GM19035 (cell line): ENCODE measurements at regions not wholly inside any gene's neighbourhood (a gene's known extent, or its start where the extent isn't known, plus 50 kb on each side); places are given as distances from the start of the nearest gene placed in this dataset.

Source experiments
- ATAC-seq: cut with Tn5 transposase; IDR thresholded peaks from one replicate; pipeline ENCODE4 v1.9.1; 2021; ENCODE audit not compliant: unreplicated experiment

GRCh38 chr4:165765053-165765452, 108.0 kb upstream of the TLL1 start:
- no peak for ATAC-seq

DNA sequence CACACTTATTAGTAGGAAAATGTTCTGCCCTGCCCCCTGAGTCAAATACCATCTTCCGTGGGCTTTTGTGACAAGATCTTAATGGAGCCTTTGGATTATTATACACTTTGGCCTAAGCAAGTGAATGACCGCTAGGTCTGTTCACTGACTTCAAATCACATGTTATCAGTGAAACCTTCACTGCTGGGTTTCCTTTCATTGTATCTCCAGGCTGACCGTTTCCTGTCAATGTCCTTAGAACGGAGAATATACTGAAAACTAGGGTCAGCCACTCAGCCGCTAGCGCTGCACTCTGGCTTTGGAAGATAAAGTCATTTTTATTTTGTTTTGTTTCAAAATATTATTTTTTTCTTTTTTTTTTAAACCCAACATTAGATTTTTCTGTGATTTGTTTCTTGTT, 107.0 kb upstream of the TLL1 start:
- no peak for ATAC-seq

DNA sequence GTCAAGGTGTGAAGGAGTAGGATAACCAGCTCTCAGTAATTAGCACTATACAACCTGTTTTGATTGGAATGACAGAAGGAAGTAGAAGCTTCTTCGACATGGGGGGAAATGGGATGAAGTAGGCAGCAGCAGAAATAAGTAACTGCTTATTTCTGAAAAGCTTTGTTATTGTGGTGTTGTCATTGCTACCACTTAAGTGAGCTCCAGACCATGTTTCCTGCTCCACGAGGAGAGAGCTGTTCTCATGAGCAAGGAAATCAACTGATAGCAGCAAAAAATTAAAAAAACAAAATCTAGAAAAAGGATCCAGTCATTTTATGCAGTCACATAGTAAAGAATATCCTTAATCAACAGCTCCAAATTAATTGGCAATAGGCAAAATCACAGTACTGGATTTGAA, 106.1 kb upstream of the TLL1 start:
- no peak for ATAC-seq

DNA sequence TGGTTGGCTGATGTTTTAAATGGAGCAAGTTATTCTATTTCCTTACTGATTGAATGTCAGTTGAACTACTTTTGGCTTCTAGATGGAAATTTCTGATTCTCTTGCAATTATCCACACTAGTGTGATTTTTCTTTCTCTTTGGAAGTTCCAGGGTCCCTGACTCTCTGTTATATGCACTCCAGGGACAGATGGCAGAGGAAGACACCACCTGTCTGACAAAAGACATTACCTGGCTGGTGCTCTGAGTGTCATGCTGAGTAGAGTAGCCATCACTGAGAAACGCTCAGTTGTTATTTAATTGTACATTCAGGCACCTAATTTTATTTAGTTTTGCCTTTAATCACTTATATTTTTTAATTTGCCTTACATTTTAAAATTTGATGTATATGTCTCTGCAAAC, 105.4 kb upstream of the TLL1 start:
- ATAC-seq = no peak

- ATAC-seq = no peak
Measured at GRCh38 chr4:165768281-165768680, 104.8 kb upstream of the TLL1 start.

- no peak for ATAC-seq
Measured at GRCh38 chr4:165774326-165774725, 98.7 kb upstream of the TLL1 start.

- no peak for ATAC-seq
Measured at GRCh38 chr4:165779950-165780670, 92.9 kb upstream of the TLL1 start.

DNA sequence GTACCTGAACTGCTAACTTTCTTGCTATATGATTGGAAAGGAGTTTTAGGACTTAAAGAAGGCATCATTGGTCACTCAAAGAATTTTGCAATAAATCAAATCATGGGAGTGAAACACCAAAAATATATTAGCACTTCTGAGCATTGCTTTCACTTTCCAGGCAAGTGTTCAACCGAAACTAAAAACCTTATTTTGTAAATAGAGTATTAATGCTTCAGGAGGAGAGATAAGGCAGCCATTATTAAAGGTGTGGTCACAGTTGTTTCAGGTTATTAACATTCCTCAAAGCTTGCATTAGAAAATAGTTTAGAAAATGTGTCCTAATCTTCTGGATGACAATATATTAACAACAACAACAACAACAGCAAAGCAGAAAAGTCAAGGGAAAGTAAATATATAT, 92.3 kb upstream of the TLL1 start:
- ATAC-seq = no peak

DNA sequence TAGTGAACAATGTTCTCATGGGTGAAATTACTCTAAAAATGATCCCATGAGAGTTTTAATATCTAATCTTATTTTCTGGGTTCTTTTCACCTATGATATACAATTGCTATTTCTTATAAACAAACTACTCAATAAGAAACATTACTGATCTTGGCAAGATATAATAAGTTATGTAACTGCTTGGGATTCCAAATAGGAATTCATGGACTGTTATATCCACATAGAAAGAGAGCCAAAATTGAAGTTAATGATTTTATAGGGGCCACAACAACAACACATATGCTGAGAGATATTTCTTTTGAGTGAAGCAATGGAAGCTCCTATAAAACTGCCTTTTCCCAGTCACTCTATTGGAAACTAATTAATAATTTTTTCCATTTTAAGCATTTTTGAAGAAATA, 90.4 kb upstream of the TLL1 start:
- no peak for ATAC-seq

DNA sequence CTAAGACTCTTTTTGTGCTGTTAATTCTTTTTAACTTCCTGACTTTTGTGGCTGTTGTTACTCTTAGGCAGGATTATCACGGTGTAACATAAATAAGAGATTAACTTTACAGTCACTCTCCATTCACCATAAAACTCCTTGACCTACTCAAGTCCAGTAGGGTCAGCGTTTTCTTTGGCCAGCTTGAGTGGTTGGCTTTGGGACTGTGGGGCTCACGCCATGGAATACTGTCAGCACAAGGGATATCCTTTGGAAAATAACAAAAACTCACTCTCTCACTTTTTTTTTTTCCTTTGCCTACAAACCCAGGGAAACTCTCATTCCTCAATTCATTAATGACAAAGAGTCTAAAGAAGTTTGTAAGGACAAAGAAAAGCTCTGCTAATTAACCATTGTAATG, 89.4 kb upstream of the TLL1 start:
- ATAC-seq = no peak

DNA sequence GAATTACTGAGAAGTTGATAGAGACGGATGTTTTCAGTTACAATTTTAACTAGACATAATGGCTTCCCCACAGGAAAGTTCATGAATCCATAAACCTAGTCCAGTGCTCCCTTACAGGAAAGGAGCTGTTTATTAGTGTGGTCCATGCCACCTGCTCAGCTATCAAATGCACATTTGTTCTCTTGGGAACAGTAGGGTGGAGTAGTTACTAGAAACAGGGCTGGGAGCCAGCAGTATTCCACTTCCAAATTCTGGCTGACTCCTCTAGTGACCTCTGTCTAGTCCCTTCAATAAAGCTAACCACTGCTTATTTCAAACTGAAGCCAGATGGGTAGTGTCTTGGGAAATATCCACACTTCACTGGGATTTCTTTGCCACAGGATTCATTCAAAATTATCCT, 88.4 kb upstream of the TLL1 start:
- no peak for ATAC-seq

DNA sequence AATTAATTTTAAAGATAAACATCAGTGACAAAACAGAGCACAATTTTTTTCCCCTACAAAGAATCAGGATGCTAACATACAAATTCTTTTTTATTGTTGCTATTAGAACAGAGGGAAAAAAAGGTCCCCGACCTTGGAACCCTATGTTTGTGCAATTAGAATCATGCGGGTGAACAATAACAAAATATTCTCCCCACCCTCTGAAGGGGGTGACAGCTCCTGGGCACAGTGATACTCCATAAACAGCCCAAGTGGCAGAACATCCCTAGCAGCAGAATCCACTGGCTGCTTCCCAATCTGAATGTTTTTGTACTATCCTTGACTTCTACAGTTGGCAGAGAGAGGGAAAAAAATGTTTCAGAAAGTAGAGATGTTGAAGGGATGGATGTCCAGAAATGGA, 87.7 kb upstream of the TLL1 start:
- ATAC-seq = no peak

DNA sequence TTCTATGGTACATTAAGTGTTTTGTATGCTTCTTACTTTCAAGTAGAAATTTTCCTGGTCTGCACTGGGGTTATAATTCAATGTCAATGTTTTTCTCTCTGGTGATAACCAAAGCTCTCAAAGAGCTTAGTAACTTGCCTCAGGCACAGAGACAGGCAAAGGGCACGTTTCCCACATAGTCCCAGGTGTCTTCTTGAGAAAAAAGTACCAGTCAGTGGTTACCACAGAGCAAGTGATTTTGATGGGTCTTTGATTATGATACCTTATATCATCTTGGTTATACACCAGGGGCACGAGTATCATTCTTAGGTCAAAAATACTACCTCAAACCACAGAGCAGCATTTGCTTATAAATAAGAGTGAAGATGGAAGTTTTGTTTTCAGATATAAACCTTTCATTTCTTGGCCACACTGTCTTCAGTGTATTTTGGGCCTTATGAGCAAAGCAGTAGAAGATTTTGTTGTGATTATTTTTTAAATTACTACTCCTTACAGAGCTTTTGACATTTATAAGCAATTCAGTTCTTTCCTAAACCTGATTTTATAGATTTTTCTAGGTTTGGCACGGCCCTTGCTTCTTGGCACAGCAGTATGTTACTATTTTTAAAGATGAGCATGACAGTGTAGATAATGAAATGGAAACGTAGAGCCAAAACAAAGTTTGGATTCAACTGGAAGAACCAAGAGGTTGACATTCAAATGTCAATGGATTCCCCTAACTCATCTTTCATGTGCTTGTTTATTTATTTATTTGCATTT, 85.3 kb upstream of the TLL1 start:
- ATAC-seq = no peak

DNA sequence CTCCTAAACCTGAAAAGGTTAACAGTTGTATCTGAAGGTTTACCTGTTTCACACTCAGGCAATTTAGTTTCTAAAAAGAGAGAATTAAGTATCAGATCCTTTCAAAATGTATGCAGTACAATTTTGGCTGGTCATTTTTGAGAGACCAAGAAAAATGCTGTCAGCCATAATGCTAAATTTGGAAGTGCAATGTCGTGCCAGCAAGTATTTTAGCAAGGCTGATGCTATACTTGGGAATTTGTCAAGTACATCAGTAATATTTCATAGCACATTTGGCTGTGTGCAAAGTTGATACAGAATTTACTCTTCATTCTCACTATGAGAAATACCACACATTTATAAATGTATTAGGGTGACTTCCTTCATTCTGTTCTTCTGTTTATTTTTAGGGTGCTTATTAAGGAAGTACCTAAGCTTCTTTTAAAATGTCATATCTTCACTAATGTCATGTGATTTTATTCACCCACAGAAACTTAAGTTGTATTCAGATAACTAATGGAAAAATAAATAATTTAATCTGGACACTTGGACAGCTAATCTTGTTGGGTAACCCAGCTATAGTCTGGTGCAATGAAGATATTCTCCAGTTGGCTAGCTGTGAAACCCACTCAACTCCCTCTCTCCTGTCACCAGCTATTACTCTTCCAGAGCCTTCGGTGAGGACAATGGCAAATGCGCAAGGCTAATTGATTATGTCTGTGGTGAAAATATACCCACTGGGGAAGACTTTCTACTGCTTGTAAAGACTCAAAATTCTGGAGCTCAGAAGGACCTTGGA, 84.2 kb upstream of the TLL1 start:
- no peak for ATAC-seq

DNA sequence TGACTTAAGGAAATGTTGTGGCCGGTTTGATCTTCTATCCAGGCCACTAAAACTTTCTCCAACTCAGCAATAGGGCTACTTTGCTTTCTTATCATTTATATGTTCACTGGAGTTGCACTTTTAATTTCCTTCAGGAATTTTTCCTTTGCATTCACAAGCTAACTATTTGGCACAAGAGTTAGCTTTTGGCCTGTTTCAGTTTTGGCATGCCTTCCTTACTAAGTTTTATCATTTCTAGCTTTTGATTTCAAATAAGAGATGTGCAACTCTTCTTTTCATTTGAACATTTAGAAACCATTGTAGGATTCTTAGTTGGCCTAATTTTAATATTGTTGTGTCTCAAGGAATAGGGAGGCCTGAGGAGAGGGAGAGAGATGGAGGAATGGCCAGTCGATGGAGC, 79.8 kb upstream of the TLL1 start:
- ATAC-seq = no peak

DNA sequence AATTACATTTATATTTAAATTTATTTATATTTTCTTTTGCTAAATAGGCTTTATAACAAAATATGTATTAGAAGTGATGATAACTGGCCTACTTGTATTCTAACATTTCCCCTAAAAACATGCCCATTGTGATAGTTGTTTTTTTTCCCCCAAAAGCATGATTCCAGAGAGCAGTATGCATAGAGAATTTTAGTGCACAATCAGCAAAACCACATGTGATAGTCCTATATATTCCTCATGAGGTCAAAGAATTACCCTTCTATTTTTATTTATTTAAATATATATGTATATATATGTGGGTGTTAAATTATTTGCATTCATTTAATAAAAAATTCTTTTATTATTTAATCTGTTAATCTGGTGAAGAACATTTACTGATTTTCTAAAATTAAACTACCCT, 78.2 kb upstream of the TLL1 start:
- ATAC-seq = no peak

DNA sequence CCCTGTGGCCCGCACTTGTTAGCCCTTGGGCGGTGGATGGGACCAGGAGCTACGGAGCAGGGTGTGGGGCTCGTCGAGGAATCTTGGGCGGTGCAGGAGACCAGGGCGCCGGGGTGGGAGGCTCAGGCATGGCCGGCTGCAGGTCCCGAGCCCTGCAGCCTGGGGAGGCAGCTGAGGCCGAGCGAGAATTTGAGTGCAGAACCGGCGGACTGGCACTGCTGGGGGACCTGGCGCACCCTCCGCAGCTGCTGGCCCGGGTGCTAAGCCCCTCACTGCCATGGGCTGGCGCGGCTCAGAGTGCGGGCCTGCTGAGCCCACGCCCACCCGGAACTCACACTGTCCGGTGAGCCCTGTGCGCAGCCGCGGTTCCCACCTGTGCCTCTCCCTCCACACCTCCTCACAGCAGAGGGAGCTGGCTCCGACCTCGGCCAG, 73.6 kb upstream of the TLL1 start:
- no peak for ATAC-seq

DNA sequence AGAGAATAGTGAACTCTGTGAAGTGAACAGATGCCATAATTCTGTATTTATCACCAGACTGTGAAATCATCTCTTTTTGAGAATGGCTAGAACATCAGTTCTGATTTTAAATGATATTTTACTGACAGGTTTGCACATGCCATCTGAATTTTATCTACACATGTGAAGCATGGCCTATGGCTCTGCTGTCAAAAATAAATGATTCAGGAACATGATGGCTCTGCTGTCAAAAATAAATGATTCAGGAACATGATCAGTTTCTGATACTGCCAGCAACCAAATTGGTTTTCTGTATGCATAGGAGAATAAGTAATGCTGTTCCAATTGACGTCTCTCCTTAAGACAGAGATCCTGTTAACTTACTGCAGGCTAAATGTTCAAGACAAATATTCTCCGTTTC, 70.6 kb upstream of the TLL1 start:
- ATAC-seq = no peak

DNA sequence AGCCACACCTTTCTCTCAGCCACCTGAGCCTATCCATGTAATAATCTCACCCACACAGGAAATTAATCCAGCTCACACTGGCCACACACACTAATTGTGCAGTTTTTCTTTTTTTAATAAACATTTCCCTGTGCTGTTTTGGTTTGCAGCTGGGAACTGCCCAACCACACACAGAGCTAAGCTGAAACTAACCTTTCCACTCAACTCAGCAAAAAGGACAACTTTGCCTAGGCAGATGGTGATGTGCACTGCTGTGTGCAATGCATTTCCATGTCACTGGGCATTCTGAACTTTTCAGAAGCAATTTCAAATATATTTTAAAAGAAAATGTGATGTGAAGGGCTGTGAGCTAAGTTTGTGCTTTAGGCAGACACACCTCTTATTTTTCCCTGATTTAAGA, 70.0 kb upstream of the TLL1 start:
- no peak for ATAC-seq

GRCh38 chr4:165805406-165805805, 67.6 kb upstream of the TLL1 start:
- ATAC-seq = no peak

DNA sequence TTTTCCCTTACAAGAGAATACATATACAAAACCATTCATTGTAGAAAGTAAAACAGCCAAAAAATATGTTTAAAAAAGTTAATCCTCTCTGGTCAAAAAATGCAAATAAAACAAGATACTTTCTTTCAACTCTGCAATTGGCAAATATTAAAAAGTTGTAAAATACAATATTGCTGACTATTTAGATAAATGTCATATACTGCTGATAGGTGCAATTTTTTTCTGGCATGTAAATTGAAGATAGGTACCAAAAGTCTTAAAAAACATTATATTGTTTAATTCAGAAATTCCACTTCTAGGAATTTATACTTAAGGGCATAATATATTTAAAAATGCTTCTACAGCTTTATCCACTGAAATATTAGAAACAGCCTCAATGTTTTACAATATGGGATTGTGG, 66.4 kb upstream of the TLL1 start:
- no peak for ATAC-seq

DNA sequence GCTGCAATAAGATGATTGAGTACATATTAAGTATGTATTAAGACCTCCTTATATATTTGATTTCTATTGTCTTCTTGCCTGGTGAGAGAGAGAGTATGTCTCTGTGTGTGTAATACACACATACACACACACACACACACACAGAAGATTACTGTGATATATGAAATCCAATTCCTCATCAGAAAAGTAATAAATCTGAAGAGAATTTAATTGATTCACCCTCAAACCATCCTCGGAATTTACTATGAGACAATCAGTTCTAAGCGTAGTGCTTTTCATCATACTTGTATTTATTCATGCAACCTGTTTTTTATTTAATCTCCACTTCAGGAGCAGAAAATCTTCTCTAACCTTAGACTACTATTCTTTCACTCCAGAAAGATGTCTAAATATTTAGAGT, 62.3 kb upstream of the TLL1 start:
- ATAC-seq = no peak
